NCI-H446 (cell line): ENCODE measurements at regions not wholly inside any gene's neighbourhood (a gene's known extent, or its start where the extent isn't known, plus 50 kb on each side); places are given as distances from the start of the nearest gene placed in this dataset.

Experiments used
- DNase-seq, 2 experiments: peaks; one replicate each; lab custom pipeline; 2025; lab: John Stamatoyannopoulos, UW

DNA sequence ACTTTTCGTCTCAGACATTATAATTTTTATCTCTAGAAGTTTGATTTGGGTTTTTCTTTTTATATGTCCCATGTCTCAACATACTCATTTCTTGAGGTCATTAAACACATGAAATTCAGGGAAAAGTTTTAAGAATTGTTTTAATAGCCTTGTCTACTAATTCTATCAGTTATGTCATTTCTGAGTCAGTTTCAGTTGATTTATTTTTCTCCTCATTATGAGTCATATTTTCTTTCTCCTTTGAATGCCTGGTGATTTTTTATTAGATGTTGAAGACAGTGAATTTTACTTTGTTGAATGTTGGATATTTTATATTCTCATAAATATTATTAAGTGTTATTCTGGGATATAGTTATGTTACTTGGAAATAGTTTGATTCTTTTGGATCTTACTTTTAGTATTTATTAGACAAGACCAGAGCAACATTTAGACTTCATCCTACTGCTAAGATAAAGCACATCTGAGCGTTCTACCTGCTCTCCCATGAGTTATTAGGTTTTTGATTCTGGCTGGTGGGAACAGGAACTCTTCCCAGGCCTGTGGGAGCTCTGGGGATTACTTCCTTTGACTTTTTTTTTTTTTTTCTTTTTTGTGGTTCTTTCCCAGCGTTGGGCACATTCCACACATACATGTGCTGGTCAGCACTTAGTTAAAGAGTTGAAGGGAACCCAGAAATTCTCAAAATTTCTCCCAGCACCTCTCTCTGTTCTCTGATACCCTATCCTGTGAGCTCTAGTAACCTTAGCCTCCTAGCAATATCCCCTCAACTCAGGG is 1157.7 kb downstream of the BCL11B start:
- no peak for DNase-seq

DNA sequence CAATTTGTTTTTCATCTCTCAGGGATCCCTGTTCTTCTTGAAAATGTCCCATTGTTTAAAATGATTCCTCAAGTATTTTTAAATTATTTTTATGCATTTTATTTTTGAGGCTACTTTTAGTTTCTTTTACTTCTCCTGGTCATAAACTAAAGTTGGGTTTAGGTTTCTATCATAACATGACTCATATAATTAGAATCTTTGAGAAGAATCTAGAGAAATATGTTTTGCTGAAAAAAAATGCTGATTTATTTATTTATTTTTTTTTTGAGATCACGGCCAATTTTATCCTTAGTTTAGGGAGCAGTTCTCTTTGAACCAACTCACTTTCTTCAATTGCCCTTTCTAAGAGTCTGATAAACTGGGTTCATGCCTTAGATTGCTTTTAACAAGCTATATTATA is 1157.1 kb downstream of the BCL11B start:
- no peak for DNase-seq

DNA sequence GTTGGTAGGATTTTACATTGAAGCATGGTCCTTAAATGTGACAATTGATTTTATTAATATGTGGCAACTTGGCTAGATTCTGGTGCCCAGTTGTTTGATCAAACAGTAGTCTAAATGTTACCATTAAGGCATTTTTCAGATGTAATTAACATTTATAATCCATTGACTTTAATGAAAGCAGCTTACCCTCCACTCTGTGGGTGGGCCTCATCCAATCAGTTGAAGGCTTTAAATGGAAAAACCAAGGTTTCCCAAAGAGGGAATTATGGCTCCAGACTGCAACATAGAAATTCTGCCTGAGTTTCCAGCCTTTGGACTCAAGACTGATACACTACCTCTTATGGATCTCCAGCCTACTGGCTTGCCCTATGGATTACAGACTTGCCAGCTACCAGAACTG is 1153.2 kb downstream of the BCL11B start:
- DNase-seq: no peak

DNA sequence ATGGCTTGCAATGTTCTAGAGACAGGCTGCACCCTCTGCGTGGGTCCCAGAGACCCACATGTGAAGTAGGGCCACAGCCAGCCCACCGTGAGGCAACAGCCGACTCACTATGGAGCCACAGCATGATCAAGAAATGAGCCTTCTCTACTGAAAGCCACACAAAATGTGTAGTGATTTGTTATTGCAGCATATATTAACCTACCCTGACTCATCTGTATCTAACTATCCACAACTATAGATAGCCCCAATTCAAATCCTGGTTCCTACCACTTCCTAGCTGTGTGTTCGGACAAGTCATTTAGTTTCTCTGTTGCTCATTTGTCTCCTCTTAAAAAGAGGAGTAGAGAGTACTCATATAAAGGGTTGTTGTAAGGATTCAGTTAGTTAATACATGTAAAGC is 1152.3 kb downstream of the BCL11B start:
- no peak for DNase-seq

DNA sequence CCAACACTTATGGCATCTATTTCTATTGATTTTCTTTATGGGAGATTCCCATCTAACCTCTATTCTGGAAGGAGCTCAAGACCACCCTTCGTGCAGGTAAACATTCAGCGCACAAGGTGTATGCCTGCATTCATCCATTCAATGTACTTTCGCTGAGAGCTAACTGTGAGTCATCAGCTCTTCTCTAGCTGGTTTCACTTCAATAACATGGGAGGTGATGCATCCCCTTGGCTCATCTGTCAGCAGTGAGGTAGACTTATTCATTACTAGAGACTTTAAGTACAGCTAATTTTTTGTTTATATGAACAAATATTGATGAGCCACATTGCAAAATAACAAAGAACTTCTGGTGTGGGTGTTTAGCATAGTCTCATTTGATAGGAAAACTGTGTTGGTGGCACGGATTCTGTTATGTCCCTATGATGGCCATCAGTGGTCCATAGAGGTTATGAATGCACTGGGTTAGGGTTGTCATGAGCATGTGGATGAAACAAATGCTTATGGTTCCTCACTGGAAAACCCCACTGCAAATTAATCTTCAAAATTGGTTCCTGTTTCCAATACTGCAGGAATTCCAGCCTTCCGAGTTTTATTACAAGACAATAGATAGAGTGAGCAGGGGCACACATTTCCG is 1151.0 kb downstream of the BCL11B start:
- DNase-seq: no peak

DNA sequence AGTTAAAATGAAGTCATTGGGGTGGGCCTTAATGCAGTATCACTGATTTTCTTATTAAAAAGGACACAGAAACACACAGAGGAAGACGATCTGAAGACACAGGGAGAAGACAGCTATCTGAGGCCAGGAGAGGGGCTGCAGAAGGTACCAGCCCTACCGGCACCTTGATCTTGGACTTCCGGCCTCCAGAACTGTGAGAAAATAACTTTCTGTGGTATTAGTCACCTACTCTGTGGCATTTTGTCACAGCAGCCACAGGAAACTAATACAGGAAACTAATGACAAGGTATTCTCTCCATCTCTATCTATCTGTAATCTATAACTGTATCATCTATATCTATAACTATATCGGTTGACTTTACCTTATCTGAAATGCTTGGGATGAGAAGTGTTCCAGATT is 1149.5 kb downstream of the BCL11B start:
- DNase-seq: no peak

DNA sequence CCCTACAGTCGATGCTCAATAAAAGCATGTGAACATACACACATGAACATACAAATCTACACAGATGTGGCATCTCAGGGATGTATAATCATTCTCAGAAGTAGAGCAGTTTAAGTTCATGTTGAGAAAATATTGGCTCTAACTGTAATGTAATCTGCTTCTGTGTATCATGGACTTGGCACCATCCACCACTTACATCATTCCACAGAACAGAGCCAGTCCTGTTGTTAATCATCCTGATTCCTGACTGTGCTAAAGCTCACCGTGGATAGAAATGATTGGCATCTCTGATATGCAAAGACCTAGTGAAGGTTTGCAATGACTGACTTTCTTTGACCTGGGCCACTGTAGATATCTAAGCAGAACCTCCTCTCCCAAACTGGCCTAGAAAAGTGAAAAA is 1141.3 kb downstream of the BCL11B start:
- DNase-seq: no peak

DNA sequence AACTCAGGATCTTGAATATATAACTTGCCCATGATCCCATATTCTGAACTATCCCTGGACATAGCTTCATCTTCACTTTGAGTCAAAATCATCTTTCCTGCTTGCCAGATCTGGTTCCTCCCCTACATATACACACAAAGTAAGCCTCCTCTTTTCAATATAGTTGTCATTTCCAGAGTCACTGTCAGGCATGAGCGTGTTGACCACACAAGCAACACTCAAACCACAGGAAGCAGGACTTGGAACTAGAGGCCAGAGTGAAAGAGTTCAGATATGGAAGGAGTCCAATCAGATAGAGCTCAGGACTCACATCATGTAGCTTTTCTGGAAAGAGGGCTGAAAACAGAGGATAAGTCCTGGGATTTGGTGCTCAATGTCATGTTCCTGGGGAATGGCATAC is 1140.6 kb downstream of the BCL11B start:
- DNase-seq: no peak

DNA sequence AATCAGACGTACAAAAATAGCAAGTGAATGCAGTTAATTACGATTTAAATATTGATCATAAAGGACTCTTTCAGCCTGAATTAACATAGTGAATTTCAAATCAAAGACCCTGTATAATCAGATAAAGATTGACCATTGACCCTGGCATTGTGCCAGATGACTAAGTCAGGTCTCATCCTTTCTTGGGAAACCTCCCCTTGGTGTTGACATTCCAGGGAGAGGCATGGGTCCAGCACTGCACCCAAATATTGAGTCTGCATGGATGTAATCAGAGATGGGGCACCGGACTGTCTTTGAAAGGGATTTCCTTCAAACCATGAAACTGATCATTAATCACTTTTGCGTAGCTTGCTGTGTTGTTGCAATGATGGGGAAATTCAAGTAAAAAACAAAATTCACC is 1138.2 kb downstream of the BCL11B start:
- DNase-seq: no peak

DNA sequence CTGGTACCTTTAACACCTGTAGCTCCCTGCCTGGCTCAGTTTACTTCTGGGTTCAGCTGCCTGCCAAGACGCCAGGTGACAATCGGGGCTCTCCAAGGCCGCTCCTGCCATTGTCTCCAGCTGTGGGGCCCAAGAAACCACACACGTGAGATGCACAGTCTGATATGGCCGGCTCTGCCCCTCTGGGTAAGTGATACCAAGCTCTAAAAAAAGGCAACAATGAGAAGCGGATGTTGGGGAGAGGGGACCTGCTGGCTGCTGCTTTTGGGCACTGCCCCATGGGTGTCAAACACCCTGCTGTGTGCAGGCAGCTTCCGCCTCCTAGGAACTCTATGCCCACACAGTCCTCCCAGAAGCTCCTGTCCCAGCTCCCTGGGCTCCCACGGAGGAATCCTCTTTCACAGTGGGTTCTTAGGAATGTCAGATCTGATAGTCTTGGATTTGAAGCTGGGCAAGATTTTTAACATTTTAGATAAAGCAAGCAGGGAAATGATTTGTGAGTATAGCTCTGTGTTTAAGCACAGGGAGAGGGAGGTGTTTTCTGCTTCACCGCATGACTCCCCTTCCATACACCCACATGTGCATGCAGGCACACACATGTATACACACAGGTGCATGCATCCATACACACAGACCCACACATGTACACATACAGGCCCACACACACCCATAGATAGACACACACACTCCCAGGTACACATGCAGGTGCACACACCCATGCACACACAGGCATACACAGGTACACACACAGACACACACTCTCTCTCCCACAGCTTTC is 1135.8 kb downstream of the BCL11B start:
- no peak for DNase-seq

DNA sequence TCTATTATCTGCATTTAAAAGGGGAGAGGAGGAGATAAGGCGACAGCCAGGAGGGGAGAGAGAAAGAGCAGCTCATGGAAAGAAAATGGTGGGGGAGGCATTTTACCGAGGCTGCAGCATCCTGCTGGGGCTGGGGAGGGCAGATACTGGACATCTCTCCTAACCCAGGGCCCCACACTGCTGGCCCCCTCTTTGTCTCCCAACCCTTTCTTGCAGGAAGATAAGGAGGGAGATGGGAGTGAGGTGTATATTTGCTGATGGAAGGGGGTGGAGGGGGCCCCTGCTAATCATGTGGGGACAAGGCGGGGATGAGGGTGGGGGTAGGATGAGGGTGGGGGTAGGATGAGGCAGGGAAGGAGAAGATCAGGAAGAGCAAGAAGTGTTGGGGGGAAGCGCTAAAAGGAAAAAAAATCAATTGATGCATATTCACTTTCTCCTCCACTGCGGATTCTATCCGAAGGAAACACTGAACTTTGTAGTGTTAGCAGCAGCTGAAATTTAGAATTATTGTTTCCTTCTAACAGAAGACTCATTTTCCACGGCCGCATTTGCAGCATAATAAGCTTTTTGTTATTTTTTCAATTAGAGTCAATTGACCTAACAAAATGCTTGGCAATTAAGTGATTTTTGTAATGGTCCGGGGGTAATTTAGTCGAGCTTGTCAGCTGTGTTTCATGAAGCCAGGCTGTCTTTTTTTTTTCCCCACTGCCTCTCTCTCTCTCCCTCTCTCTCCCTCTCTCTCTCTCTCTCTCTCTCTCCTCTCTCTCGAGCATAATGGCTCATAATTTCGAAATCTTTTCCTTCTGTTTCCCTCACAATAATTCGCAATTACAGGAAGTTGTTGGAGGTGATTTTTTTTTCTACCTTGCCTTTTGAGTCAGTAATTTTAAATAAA is 1134.6 kb downstream of the BCL11B start:
- no peak for DNase-seq

DNA sequence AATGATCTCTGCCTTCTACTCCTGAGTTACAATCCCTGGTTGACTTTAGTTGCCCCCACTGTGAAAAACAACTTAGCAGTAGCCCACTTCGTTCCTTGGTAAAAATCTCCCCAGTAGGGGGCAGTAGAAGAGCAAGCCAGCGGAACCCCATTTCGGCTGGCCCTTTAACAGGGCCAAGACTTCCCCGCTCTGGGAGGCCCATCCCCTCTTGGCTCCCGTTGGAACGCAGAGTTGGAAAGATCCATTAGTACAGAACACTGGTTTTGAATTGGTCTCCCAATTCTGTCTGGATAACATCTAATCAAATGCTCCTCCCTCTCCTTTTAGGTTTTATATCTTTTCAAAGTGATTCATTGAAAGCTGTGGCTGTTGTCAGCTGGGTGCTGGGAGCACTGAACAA is 1133.3 kb downstream of the BCL11B start:
- peak in 1 of 2 experiments; percentile 42 for DNase-seq

DNA sequence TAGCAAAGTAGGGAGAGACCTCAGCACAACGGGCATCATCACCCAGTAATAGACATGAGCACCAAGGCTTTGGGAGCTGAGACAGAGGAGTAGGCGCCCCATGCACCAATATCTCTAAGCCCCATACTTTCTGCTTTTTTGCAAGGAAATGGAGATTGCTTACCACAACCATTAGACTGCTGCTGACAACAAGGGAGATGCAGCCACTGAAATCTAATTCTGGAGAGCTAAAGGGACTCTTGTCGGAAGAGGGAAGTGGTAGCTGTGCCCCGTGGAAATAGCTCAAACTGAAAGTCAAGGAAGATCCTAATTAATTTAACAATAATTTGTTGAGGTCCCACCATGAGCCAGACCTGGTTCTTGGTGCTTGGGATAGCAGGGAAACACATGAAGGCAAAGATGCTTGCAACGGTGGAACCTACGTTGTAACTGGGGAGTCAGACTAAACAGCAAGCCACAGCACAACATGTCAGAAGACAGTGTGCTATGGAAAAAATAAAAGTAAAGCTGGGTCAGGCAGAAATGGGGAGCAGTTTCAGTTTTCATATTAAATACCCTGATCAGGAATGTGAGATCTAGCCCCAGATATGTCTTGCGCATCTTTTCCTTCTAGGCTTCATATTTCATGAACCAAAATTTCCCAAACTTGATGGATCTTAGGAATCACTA is 1131.0 kb downstream of the BCL11B start:
- DNase-seq: no peak

DNA sequence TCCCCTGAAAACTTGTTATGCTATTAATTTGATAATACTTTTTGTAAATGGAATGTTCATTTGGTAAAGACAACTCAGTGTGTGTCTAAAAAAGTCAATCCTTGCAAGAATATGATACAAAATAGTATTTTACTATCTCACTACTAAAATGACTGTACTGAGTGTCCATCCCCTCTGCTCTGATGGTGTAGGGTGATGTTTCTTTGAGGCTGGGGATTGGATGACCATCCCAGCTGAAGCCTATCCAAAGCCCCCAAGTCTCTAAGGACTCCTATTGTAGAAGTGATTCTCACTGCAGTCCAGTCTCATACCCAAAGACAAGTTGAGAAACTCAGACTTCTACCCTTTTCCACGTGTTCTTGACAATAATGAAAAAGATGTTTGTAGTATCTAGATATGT is 1128.4 kb downstream of the BCL11B start:
- no peak for DNase-seq

DNA sequence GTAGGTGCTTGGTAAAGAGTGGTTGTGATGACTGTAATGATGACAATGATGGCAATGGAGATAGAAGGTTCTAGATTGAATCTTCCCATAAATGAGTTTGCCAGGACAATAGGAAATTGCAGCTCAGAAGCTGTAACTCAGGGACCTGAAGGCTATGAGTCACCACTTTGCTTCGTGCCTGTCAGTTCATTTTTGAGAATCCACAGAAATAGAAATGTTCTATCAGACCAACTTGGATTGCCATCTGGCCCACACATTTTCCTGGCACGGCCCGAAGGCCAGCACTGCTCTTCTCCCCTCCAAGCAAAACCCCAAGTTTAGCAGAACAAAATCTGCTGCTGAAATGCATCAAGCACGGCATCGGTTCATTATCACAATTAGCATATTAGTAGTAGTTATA is 1127.0 kb downstream of the BCL11B start:
- DNase-seq: no peak

DNA sequence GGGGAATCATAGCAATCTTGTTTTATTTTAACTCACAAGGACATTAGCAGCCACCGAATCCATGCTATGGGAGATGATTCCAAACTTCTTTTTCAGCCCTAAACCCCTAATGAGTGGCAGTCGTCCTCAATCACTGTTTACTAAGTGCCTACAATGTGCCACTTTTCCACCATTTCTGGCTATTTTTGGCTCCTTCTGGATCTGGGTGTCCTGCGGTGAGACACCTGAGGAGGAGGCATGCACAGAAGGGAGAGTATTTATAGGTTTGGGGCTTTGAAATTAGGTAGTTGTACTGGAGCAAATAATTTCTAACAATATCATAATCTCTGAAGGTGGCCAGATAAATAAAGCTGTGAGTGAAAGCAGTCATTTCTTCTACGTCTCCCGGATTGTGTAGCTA is 1125.6 kb downstream of the BCL11B start:
- no peak for DNase-seq

DNA sequence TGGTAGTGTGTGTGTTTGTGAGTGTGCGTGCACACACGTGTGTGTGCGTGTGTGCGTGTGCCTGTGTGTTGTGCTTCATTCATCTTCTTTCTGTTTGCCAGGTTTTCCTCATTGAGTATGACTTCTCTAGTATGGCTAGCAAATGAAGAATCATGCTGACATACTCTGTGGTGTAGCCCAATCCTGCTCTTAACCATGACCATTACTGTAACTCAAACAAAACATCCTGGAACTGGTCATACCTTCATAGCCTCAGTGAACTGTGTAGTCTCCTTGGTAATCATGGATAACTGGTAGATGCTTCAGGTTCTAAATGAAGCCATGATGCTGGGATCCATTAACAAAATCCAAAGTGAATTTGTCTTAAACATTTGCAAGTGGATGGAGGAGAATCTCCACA is 1117.7 kb downstream of the BCL11B start:
- no peak for DNase-seq

DNA sequence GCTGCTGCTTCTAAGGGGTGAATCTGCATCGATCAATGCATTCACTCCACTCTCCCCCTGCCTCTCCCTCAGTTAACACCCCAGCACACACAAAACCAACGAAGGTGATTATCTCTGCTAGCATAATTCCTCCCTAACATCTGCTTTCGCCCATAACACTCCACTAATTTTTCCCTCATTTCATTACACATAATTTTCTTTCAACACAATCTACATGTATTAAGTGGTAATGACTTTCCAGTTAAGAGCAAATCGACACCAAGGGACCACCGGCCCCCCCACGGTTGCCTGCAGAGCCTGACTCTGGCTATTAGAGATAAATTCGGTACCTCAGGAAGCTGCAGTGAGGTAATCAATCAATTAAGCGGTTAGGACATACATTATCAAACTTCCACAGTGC is 1115.6 kb downstream of the BCL11B start:
- no peak for DNase-seq

DNA sequence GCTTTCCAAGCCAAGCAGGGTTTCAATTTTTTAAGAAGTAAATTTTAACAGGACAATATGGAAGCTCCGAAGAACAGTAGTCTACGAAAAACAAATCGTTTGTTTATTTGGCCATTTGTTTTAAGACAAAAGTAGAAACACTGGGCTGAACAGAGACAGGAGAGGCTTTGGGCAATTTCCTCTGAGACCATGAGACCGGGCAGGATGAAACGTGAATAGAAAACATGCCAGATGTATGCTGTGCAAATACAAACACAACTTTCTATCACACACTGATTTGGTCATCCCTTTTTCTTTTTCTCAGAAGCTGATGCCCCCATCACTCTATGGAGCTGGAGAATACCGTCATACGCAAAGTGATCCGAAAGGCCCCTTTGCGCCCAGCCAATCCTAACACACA is 1111.1 kb downstream of the BCL11B start:
- DNase-seq: no peak

DNA sequence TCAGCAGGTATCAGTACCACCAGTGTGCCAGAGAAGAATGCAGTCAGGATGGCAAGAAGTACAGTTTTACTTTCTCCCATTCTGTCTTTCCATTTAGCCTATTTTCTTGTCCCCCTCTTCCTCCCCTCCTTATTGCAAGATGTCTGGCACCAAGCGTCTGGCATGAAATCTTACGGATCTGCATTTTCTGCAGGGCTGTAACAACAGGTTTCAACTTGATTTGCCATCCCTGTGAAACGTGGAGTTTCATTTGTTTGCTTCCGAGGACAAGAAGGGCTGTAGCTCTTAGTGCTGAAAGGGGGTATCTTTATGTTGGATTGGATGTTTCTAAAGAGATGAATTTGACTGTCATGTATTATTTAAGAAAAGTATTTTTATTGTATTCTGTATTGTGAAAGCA is 1110.6 kb downstream of the BCL11B start:
- DNase-seq: no peak
